GM12878 (cell line): ENCODE measurements at regions not wholly inside any gene's neighbourhood (a gene's known extent, or its start where the extent isn't known, plus 50 kb on each side); places are given as distances from the start of the nearest gene placed in this dataset.

Experiments used
- ATAC-seq: fragments of 200-7000 bp; cut with Tn5 transposase; 3 replicates; pipeline ENCODE4 v1.9.1; 2020; ENCODE audit warnings: mild to moderate bottlenecking, moderate library complexity
- BruUV-seq: library from RNA; stranded (reverse); fragments of 400-500 nt; replicated peaks from 2 replicates; lab custom pipeline; 2021; lab: Mats Ljungman, UMichigan
- CTCF ChIA-PET: fragments of 300-600 bp; sonication (Branson Sonifier 250); formaldehyde crosslinking; extraction: SDS; loops from one replicate; lab custom pipeline; 2021; ENCODE audit warnings: inconsistent platforms; lab: Yijun Ruan, JAX
- POLR2A ChIA-PET: fragments of 350-600 bp; formaldehyde crosslinking; extraction: SDS; loops from one replicate; lab custom pipeline; 2021; ENCODE audit warnings: inconsistent platforms; lab: Charles Lee
- RAD21 ChIA-PET: fragments of 300-600 bp; sonication (Branson Sonifier 250); formaldehyde crosslinking; loops from one replicate; lab custom pipeline; 2023; ENCODE audit warnings: antibody characterized with exemption; ENCODE audit not compliant: unreplicated experiment; lab: Charles Lee
- SMC1A ChIA-PET: fragments of 300-600 bp; sonication (Branson Sonifier 250); formaldehyde crosslinking; loops from one replicate; lab custom pipeline; 2023; ENCODE audit not compliant: unreplicated experiment, uncharacterized antibody; lab: Charles Lee
- DNase-seq: peaks from one replicate; pipeline ENCODE4 v3.0.0-alpha.2; 2011; ENCODE audit warnings: low read depth, low spot score
- FAIRE-seq: peaks from 3 replicates; lab custom pipeline; 2011; peaks lifted over from hg19 to GRCh38; lab: Jason Lieb, UNC
- H2AFZ ChIP-seq: 2 replicates; pipeline ENCODE4 v1.6.0; 2011; ENCODE audit warnings: low read depth, low read length, control low read depth; ENCODE audit not compliant: control insufficient read depth
- H3K27ac ChIP-seq: 2 replicates; pipeline ENCODE4 v1.5.1; 2011; ENCODE audit warnings: control low read depth; ENCODE audit not compliant: control insufficient read depth, insufficient read depth
- H3K27me3 ChIP-seq, 2 experiments: replicated peaks in 1 of 2; 2 replicates each; pipeline versions ENCODE4 v1.6.0 to v1.6.1; 2011; ENCODE audit warnings: low read length in 1 of 2; ENCODE audit not compliant: control insufficient read depth in 2 of 2, insufficient read depth in 2 of 2
- H3K36me3 ChIP-seq, 2 experiments: 2 replicates each; pipeline ENCODE4 v1.5.1; 2011; ENCODE audit warnings: low read length in 1 of 2; ENCODE audit not compliant: control insufficient read depth in 2 of 2, insufficient read depth in 2 of 2
- H3K4me1 ChIP-seq: 2 replicates; pipeline ENCODE4 v1.6.1; 2011; ENCODE audit warnings: mild to moderate bottlenecking, low read length, moderate library complexity, mixed read lengths; ENCODE audit not compliant: control insufficient read depth, insufficient read depth
- H3K4me2 ChIP-seq: 2 replicates; pipeline ENCODE4 v1.6.0; 2011; ENCODE audit warnings: control low read depth; ENCODE audit not compliant: control insufficient read depth, insufficient read depth
- H3K4me3 ChIP-seq: fragments of 200-600 bp; sonication (generic); 2 replicates; pipeline ENCODE4 v1.5.1; 2016
- H3K79me2 ChIP-seq: 2 replicates; pipeline ENCODE4 v1.6.0; 2011; ENCODE audit warnings: low read length; ENCODE audit not compliant: control insufficient read depth, insufficient read depth
- H3K9ac ChIP-seq: 2 replicates; pipeline ENCODE4 v1.8.0; 2011; ENCODE audit warnings: low read length, control low read depth, mixed read lengths; ENCODE audit not compliant: control insufficient read depth, insufficient read depth
- H3K9me3 ChIP-seq: replicated peaks from 3 replicates; pipeline ENCODE4 v1.5.1; 2011; ENCODE audit warnings: mild to moderate bottlenecking, low read length; ENCODE audit not compliant: control insufficient read depth, insufficient read depth
- H4K20me1 ChIP-seq: 2 replicates; pipeline ENCODE4 v1.6.0; 2011; ENCODE audit not compliant: control insufficient read depth, insufficient read depth
- ATF2 ChIP-seq: IDR thresholded peaks from 2 replicates; pipeline ENCODE4 v1.6.1; 2012; ENCODE audit warnings: low read length, inconsistent platforms
- BCL3 ChIP-seq: IDR thresholded peaks from 2 replicates; pipeline ENCODE4 v1.6.1; 2011; ENCODE audit warnings: borderline replicate concordance, low read depth, mild to moderate bottlenecking, moderate library complexity, low read length; ENCODE audit not compliant: insufficient read depth, poor library complexity, severe bottlenecking
- CREM ChIP-seq: IDR thresholded peaks from 2 replicates; pipeline ENCODE4 v1.6.1; 2014; ENCODE audit warnings: antibody characterized with exemption, low read depth
- CTCF ChIP-seq, 3 experiments: IDR thresholded peaks in 2 of 3; conservative IDR thresholded peaks in 1 of 3; 2 replicates each; pipeline ENCODE4 v1.5.1; 2011; ENCODE audit warnings: low read depth in 3 of 3, low read length in 3 of 3, mild to moderate bottlenecking in 3 of 3, control low read depth in 2 of 3, moderate library complexity in 2 of 3, inconsistent platforms in 1 of 3, mixed read lengths in 1 of 3; ENCODE audit not compliant: control insufficient read depth in 2 of 3, insufficient read depth in 1 of 3; ENCODE audit errors: extremely low read depth in 1 of 3
- FOXK2 ChIP-seq: fragments of 450-650 bp; IDR thresholded peaks from 2 replicates; pipeline ENCODE4 v1.6.1; 2017; ENCODE audit warnings: mild to moderate bottlenecking, moderate library complexity
- HDAC6 ChIP-seq: fragments of 200-600 bp; sonication (generic); IDR thresholded peaks from one replicate; pipeline ENCODE4 v1.8.0; 2017; ENCODE audit warnings: antibody characterized with exemption; ENCODE audit not compliant: unreplicated experiment
- MYB ChIP-seq: fragments of 150-350 bp; IDR thresholded peaks from 2 replicates; pipeline ENCODE4 v1.6.1; 2014; ENCODE audit warnings: mild to moderate bottlenecking, low read depth, low read length, borderline replicate concordance
- MYC ChIP-seq: IDR thresholded peaks from 2 replicates; pipeline ENCODE4 v1.6.1; 2011; ENCODE audit warnings: mild to moderate bottlenecking, low read length, moderate library complexity, inconsistent platforms; ENCODE audit not compliant: insufficient read depth, insufficient replicate concordance, insufficient read length, severe bottlenecking
- SIN3A ChIP-seq: IDR thresholded peaks from 2 replicates; pipeline ENCODE4 v1.6.1; 2012; ENCODE audit warnings: low read depth, low read length, improper control_type of control experiment
- SMAD1 ChIP-seq: fragments of 450-650 bp; IDR thresholded peaks from 2 replicates; pipeline ENCODE4 v1.6.1; 2018; ENCODE audit warnings: mild to moderate bottlenecking, low read depth; ENCODE audit not compliant: partially characterized antibody
- SMARCA5 ChIP-seq: fragments of 450-650 bp; IDR thresholded peaks from 2 replicates; pipeline ENCODE4 v1.6.1; 2017; ENCODE audit warnings: mild to moderate bottlenecking
- SP1 ChIP-seq: IDR thresholded peaks from one replicate; pipeline ENCODE4 v1.6.1; 2011; ENCODE audit warnings: low read depth, low read length
- USF2 ChIP-seq: IDR thresholded peaks from 2 replicates; pipeline ENCODE4 v1.6.1; 2011; ENCODE audit warnings: low read depth, low read length, improper control_type of control experiment, borderline replicate concordance
- ZBTB11 ChIP-seq: fragments of 450-650 bp; formaldehyde crosslinking; IDR thresholded peaks from 2 replicates; pipeline ENCODE4 v1.5.0; 2022; ENCODE audit warnings: mild to moderate bottlenecking, missing genetic modification characterization
- WGBS: methylation state at CpG from one replicate; pipeline ENCODE4 v1.1.6; 2016; ENCODE audit warnings: low lambda C conversion rate; ENCODE audit not compliant: insufficient replicate concordance, insufficient coverage; ENCODE audit errors: missing lambda C conversion rate; 5-methylcytosine and 5-hydroxymethylcytosine counted together
- in situ Hi-C: fragments of 300-500 bp; cut with MboI; formaldehyde crosslinking; loops from 9 replicates; pipeline ENCODE4 v1.14.3; 2018; ENCODE audit warnings: mixed read lengths
- intact Hi-C: fragments of 100-400 bp; cut with micrococcal nuclease; formaldehyde crosslinking; loops from one replicate; pipeline ENCODE4 v1.14.2; 2022; ENCODE audit not compliant: unreplicated experiment

- RAD21 ChIA-PET: interaction anchor here (0.8 to 1.4 kb wide), 2 partner anchors 13 to 243 kb away, joined by 3 to 4 read pairs; no protein-coding TSS in a partner anchor
- no peaks in the 10 kb centered on the region for H4K20me1 ChIP-seq
- SMC1A ChIA-PET: interaction anchor here (0.8 to 1.7 kb wide), 7 partner anchors 23 to 244 kb away, joined by 3 to 5 read pairs (median 3); no protein-coding TSS in a partner anchor
- no peaks in the 10 kb centered on the region for H3K36me3 ChIP-seq
- no peak overlapping the region for H3K4me2 ChIP-seq
- TF ChIP-seq CREM: no peak
- TF ChIP-seq BCL3: no peak
- TF ChIP-seq MYC: no peak
- no peak for TF ChIP-seq FOXK2
- no peak for TF ChIP-seq SMARCA5
- no peak for TF ChIP-seq USF2
- TF ChIP-seq HDAC6: no peak
- no peak for TF ChIP-seq SP1
- TF ChIP-seq SIN3A: no peak
- no peak for TF ChIP-seq SMAD1
- TF ChIP-seq MYB: no peak
- no peak for TF ChIP-seq ZBTB11 (CRISPR knock-in tag)
- TF ChIP-seq CTCF (IDR thresholded peaks at IDR 0.05 in 2 of 3, conservative IDR thresholded peaks at IDR 0.05 in 1 of 3; ENCODE audit: control insufficient read depth in 2 of 3, extremely low read depth in 1 of 3, insufficient read depth in 1 of 3, low read depth in 3 of 3, low read length in 3 of 3): no peak
- TF ChIP-seq ATF2: no peak
- H3K9me3 ChIP-seq: no peaks in the 10 kb centered on the region
- no peaks in the 10 kb centered on the region for H3K27me3 ChIP-seq
- no peak overlapping the region for H3K9ac ChIP-seq
- no peaks in the 10 kb centered on the region for H3K4me1 ChIP-seq
- FAIRE-seq (no peak), DNase-seq (no peak), ATAC-seq (no peak)
- H3K79me2 ChIP-seq: no peaks in the 10 kb centered on the region
- in situ Hi-C loops (no loop called here), intact Hi-C loops (no loop called here)
- 68% methylated on average over 2 of the region's 2 CpGs for WGBS
- no TSS peak for BruUV-seq
- H3K27ac ChIP-seq: no peak overlapping the region
- CTCF ChIA-PET: interaction anchor here (0.7 to 2.5 kb wide), 14 partner anchors 12 to 243 kb away, joined by 3 to 20 read pairs (median 5); no protein-coding TSS in a partner anchor
- no peak overlapping the region for H2AFZ ChIP-seq
- POLR2A ChIA-PET: no interaction called here
- H3K4me3 ChIP-seq: no peak overlapping the region
Measured at GRCh38 chr6:79813143-79813850, 134.1 kb downstream of the ELOVL4 start.
